Psoas muscle (tissue), 7 donors: ENCODE measurements at regions not wholly inside any gene's neighbourhood (a gene's known extent, or its start where the extent isn't known, plus 50 kb on each side); places are given as distances from the start of the nearest gene placed in this dataset.

Experiments used
- ATAC-seq, 4 donors: fragments of 200-7000 bp; cut with Tn5 transposase; one replicate each; pipeline ENCODE4 v1.9.1; 2020; ENCODE audit warnings: moderate library complexity in 3 of 4, mild to moderate bottlenecking in 2 of 4
- DNase-seq, 2 donors: peaks; one replicate each; pipeline ENCODE4 v3.0.0-alpha.2; 2020
- H3K27ac ChIP-seq: fragments of 200-600 bp; one replicate; pipeline ENCODE4 v1.8.0; 2022
- H3K27me3 ChIP-seq, 3 donors: fragments of 200-600 bp in 1 of 3; one replicate each; pipeline versions ENCODE4 v1.6.1 to v1.8.0; 2013 to 2022; ENCODE audit warnings: low read length in 2 of 3, mild to moderate bottlenecking in 2 of 3, moderate library complexity in 1 of 3; ENCODE audit not compliant: insufficient read depth in 3 of 3
- H3K36me3 ChIP-seq, 2 donors: fragments of 200-600 bp in 1 of 2; one replicate each; pipeline versions ENCODE4 v1.6.1 to v1.8.0; 2013 to 2022; ENCODE audit warnings: low read depth in 1 of 2, mild to moderate bottlenecking in 1 of 2, moderate library complexity in 1 of 2; ENCODE audit not compliant: insufficient read depth in 1 of 2
- H3K4me1 ChIP-seq: fragments of 200-600 bp; one replicate; pipeline ENCODE4 v1.8.0; 2022
- H3K4me3 ChIP-seq: fragments of 200-600 bp; one replicate; pipeline ENCODE4 v1.8.0; 2022; ENCODE audit warnings: mild to moderate bottlenecking
- H3K9me3 ChIP-seq: fragments of 200-600 bp; one replicate; pipeline ENCODE4 v1.8.0; 2022
- CTCF ChIP-seq: fragments of 200-600 bp; IDR thresholded peaks from one replicate; pipeline ENCODE4 v1.8.0; 2022; ENCODE audit warnings: antibody characterized with exemption
- WGBS, 3 donors: extraction: QIAGEN DNeasy Blood & Tissue Kit; methylation state at CpG; one replicate each; pipeline versions ENCODE4 v1.1.6 to v1.1.7; 2013; 5-methylcytosine and 5-hydroxymethylcytosine counted together
- intact Hi-C, 2 donors: fragments of 100-400 bp; cut with DNase I; formaldehyde crosslinking; loops; one replicate each; pipeline versions ENCODE4 v1.11.0 to v1.14.2; 2022
- donor health status: healthy with polysubstance abuse.
- donor health status: DM: no; HTN: no; CAD: no; lungs with moderate emphysema.
- donor health status: Bipolar disorder and iron deficiency.
- donor health status: healthy.
- donor health status: DM: yes; HTN: yes; CAD: no.
- donor health status: DM: no; HTN: no; CAD: no.
- donor health status: DM: yes; HTN: yes; CAD: no.

GRCh38 chr9:130763331-130764171, 70.0 kb downstream of the EXOSC2 start:
- Histone ChIP-seq H3K36me3 (no peaks in the 10 kb centered on the region), H3K27ac (no peak overlapping the region), H3K4me1 (peaks cover 28% of the 10 kb centered on the region), H3K4me3 (no peak overlapping the region), H3K27me3 (no peaks in the 10 kb centered on the region), H3K9me3 (no peaks in the 10 kb centered on the region)
- intact Hi-C loops = loop anchor here in 1 of 2 donors (10.0 kb wide), 1 partner anchor 181 kb away; no protein-coding TSS in a partner anchor
- DNase-seq (no peak), ATAC-seq (peak in 2 of 4 donors; percentile 15 to 18)
- WGBS, 3 donors = 73 to 86% (median 85%) methylated on average over 12 of the region's 12 CpGs
- no peak for TF ChIP-seq CTCF

GRCh38 chr9:130765137-130766020, 69.7 kb upstream of the ABL1 start:
- no peaks in the 10 kb centered on the region for H3K27me3 ChIP-seq
- no peaks in the 10 kb centered on the region for H3K36me3 ChIP-seq
- H3K27ac ChIP-seq = peak overlapping the region; percentile 42
- DNase-seq = no peak
- ATAC-seq = no peak
- intact Hi-C loops = loop anchor here in 1 of 2 donors (5.0 to 10.0 kb wide), 2 partner anchors 53 to 179 kb away; no protein-coding TSS in a partner anchor
- H3K9me3 ChIP-seq = no peaks in the 10 kb centered on the region
- peaks cover 28% of the 10 kb centered on the region for H3K4me1 ChIP-seq
- no peak for TF ChIP-seq CTCF
- WGBS, 3 donors = 66 to 76% (median 71%) methylated on average over 8 of the region's 8 CpGs
- no peak overlapping the region for H3K4me3 ChIP-seq

GRCh38 chr9:130766021-130766926, 68.8 kb upstream of the ABL1 start:
- H3K9me3 ChIP-seq = no peaks in the 10 kb centered on the region
- H3K4me3 ChIP-seq = no peak overlapping the region
- DNase-seq (peak; percentile 39 to 74), ATAC-seq (peak; percentile 81 to 93 (median 86))
- intact Hi-C loops = loop anchor here in 1 of 2 donors (5.0 to 10.0 kb wide), 2 partner anchors 54 to 179 kb away; no protein-coding TSS in a partner anchor
- WGBS, 3 donors = 48 to 50% (median 49%) methylated on average over 19 of the region's 19 CpGs
- H3K36me3 ChIP-seq = no peaks in the 10 kb centered on the region
- peaks cover 28% of the 10 kb centered on the region for H3K4me1 ChIP-seq
- no peak for TF ChIP-seq CTCF
- H3K27ac ChIP-seq = peak overlapping the region; percentile 42
- no peaks in the 10 kb centered on the region for H3K27me3 ChIP-seq

GRCh38 chr9:130766927-130767307, 68.1 kb upstream of the ABL1 start:
- Histone ChIP-seq H3K4me1 (peaks cover 28% of the 10 kb centered on the region), H3K4me3 (no peak overlapping the region), H3K36me3 (no peaks in the 10 kb centered on the region), H3K27ac (peak overlapping the region; percentile 42), H3K9me3 (no peaks in the 10 kb centered on the region), H3K27me3 (no peaks in the 10 kb centered on the region)
- ATAC-seq = no peak
- 59 to 72% (median 70%) methylated on average over 4 of the region's 4 CpGs for WGBS, 3 donors
- no peak for TF ChIP-seq CTCF
- intact Hi-C loops = loop anchor here in 1 of 2 donors (5.0 to 10.0 kb wide), 2 partner anchors 55 to 178 kb away; no protein-coding TSS in a partner anchor
- DNase-seq = no peak
